ENCODE measurements at regions not wholly inside any gene's neighbourhood (a gene's known extent, or its start where the extent isn't known, plus 50 kb on each side); places are given as distances from the start of the nearest gene placed in this dataset.

DNA sequence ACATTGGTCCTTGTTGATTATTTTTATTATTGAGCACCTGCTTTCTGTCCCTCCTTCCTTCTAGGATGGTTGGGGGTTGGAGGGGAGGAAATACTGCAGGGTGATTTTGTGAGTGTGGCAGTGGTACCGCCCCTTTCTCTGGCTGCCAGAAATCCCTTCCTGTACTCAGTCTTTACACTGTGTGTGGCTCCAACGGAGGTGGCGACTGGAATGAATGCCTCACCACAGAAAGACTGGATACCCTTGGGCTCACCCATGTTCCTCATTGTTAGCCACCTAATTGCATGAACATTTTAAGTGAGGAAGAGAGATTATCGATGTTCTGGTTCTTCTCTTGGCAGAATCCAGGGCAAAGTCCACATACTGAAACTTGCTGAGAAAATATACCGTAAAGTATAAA lies 272.0 kb upstream of the E2F7 start:
- H3K9me3 ChIP-seq (ENCODE audit: control extremely low read depth in 1 of 3, control insufficient read depth in 2 of 3, insufficient read depth in 1 of 3, low read length in 2 of 3), result no peaks in the 10 kb centered on the region
- ChIA-PET POLR2A (no interaction called here), CTCF (no interaction called here)
- no peak for ATAC-seq (ENCODE audit: low read depth)
- H3K4me1 ChIP-seq (ENCODE audit: control insufficient read depth in 2 of 2, insufficient read depth in 2 of 2, low read length in 2 of 2), result no peaks in the 10 kb centered on the region
- WGBS (ENCODE audit: insufficient coverage), result no CpG with 5 or more reads among the region's 5 CpGs
- intact Hi-C loops (cut with micrococcal nuclease), result no loop called here
- no peak overlapping the region for H3K9ac ChIP-seq (ENCODE audit: low read length)
- no peak for DNase-seq
- no peaks in the 10 kb centered on the region for H3K36me3 ChIP-seq (replicated peaks in 1 of 2; ENCODE audit: control extremely low read depth in 1 of 2, control insufficient read depth in 1 of 2, extremely low read depth in 1 of 2, insufficient read depth in 2 of 2, low read length in 1 of 2)
- no peaks in the 10 kb centered on the region for H3K27me3 ChIP-seq (replicated peaks in 1 of 4; ENCODE audit: control extremely low read depth in 1 of 4, control insufficient read depth in 3 of 4, insufficient read depth in 4 of 4, low read length in 3 of 4)
- H3K27ac ChIP-seq (ENCODE audit: low read length in 2 of 2), result no peak overlapping the region
- TF ChIP-seq, protein P1, sequence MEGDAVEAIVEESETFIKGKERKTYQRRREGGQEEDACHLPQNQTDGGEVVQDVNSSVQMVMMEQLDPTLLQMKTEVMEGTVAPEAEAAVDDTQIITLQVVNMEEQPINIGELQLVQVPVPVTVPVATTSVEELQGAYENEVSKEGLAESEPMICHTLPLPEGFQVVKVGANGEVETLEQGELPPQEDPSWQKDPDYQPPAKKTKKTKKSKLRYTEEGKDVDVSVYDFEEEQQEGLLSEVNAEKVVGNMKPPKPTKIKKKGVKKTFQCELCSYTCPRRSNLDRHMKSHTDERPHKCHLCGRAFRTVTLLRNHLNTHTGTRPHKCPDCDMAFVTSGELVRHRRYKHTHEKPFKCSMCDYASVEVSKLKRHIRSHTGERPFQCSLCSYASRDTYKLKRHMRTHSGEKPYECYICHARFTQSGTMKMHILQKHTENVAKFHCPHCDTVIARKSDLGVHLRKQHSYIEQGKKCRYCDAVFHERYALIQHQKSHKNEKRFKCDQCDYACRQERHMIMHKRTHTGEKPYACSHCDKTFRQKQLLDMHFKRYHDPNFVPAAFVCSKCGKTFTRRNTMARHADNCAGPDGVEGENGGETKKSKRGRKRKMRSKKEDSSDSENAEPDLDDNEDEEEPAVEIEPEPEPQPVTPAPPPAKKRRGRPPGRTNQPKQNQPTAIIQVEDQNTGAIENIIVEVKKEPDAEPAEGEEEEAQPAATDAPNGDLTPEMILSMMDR (IDR thresholded peaks at IDR 0.05), result no peak
- TF ChIP-seq EZH2 (IDR thresholded peaks at IDR 0.05; ENCODE audit: borderline replicate concordance, insufficient read depth, low read depth, low read length, poor library complexity, severe bottlenecking), result no peak
- no peaks in the 10 kb centered on the region for H3K9me3 Mint-ChIP-seq (ENCODE audit: insufficient read depth)
- H4K20me1 ChIP-seq (ENCODE audit: control insufficient read depth, insufficient read depth, low read length, poor library complexity, severe bottlenecking), result no peaks in the 10 kb centered on the region
- H3K4me2 ChIP-seq (replicated peaks; ENCODE audit: low read depth, low read length, poor library complexity, severe bottlenecking), result no peak overlapping the region
- no peak overlapping the region for H2AFZ ChIP-seq (ENCODE audit: insufficient read depth, low read depth, low read length, poor library complexity, severe bottlenecking)
- H3K27ac Mint-ChIP-seq, result no peak overlapping the region
- H3K4me3 ChIP-seq (ENCODE audit: control extremely low read depth in 1 of 5, extremely low read depth in 1 of 5, insufficient read depth in 1 of 5, low read depth in 2 of 5, low read length in 4 of 5), result no peak overlapping the region
- no peaks in the 10 kb centered on the region for H3K27me3 Mint-ChIP-seq
- H3K79me2 ChIP-seq (ENCODE audit: control insufficient read depth, insufficient read depth, low read length), result no peaks in the 10 kb centered on the region
- no peaks in the 10 kb centered on the region for H3K4me1 Mint-ChIP-seq
- no peak overlapping the region for H3K4me3 Mint-ChIP-seq

DNA sequence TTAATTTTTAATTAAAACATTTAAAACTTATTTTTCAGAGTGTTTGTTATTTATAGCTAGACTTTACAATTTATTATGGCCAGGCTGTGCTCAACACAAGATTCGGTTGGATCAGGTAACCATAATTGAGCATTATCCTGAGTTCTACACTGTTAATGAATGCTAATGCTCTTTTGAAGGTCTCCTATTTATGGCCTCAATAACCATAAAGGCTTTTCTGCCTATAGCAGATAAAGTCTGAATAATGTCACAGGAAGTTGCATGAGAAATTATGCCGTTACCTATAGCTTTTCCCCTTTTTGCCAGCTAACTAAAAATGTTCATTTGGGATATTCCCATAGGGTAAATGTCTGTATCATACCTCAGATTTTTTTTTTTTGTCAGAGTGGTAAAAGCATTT lies 269.4 kb upstream of the E2F7 start:
- ATAC-seq (ENCODE audit: low read depth), result no peak
- H3K4me1 Mint-ChIP-seq, result no peaks in the 10 kb centered on the region
- no peaks in the 10 kb centered on the region for H4K20me1 ChIP-seq (ENCODE audit: control insufficient read depth, insufficient read depth, low read length, poor library complexity, severe bottlenecking)

More for the DNA sequence above, 269.4 kb upstream of the E2F7 start:
- H3K9me3 ChIP-seq (ENCODE audit: control extremely low read depth in 1 of 3, control insufficient read depth in 2 of 3, insufficient read depth in 1 of 3, low read length in 2 of 3), result no peaks in the 10 kb centered on the region
- TF ChIP-seq EZH2 (IDR thresholded peaks at IDR 0.05; ENCODE audit: borderline replicate concordance, insufficient read depth, low read depth, low read length, poor library complexity, severe bottlenecking), result no peak
- TF ChIP-seq, protein P1 (IDR thresholded peaks at IDR 0.05), result no peak
- no peaks in the 10 kb centered on the region for H3K36me3 ChIP-seq (replicated peaks in 1 of 2; ENCODE audit: control extremely low read depth in 1 of 2, control insufficient read depth in 1 of 2, extremely low read depth in 1 of 2, insufficient read depth in 2 of 2, low read length in 1 of 2)
- no peaks in the 10 kb centered on the region for H3K4me1 ChIP-seq (ENCODE audit: control insufficient read depth in 2 of 2, insufficient read depth in 2 of 2, low read length in 2 of 2)
- Mint-ChIP-seq H3K27ac (no peak overlapping the region), H3K9me3 (ENCODE audit: insufficient read depth) (no peaks in the 10 kb centered on the region), H3K4me3 (no peak overlapping the region), H3K27me3 (no peaks in the 10 kb centered on the region)
- ChIA-PET POLR2A (no interaction called here), CTCF (no interaction called here)
- H3K4me2 ChIP-seq (replicated peaks; ENCODE audit: low read depth, low read length, poor library complexity, severe bottlenecking), result no peak overlapping the region
- no peak overlapping the region for H3K27ac ChIP-seq (ENCODE audit: low read length in 2 of 2)
- no peaks in the 10 kb centered on the region for H3K79me2 ChIP-seq (ENCODE audit: control insufficient read depth, insufficient read depth, low read length)
- H3K4me3 ChIP-seq (ENCODE audit: control extremely low read depth in 1 of 5, extremely low read depth in 1 of 5, insufficient read depth in 1 of 5, low read depth in 2 of 5, low read length in 4 of 5), result no peak overlapping the region
- DNase-seq, result no peak
- H3K9ac ChIP-seq (ENCODE audit: low read length), result no peak overlapping the region
- no peak overlapping the region for H2AFZ ChIP-seq (ENCODE audit: insufficient read depth, low read depth, low read length, poor library complexity, severe bottlenecking)
- intact Hi-C loops (cut with micrococcal nuclease), result no loop called here
- H3K27me3 ChIP-seq (replicated peaks in 1 of 4; ENCODE audit: control extremely low read depth in 1 of 4, control insufficient read depth in 3 of 4, insufficient read depth in 4 of 4, low read length in 3 of 4), result no peaks in the 10 kb centered on the region
- WGBS (ENCODE audit: insufficient coverage), result 80% methylated on average over 1 of the region's 2 CpGs
